IPS-NIHi7 (cell line): ENCODE measurements at regions not wholly inside any gene's neighbourhood (a gene's known extent, or its start where the extent isn't known, plus 50 kb on each side); places are given as distances from the start of the nearest gene placed in this dataset.

Experiments used
- DNase-seq: peaks from one replicate; pipeline ENCODE4 v3.0.0; 2012; ENCODE audit warnings: mixed read lengths; ENCODE audit errors: extremely low spot score

DNA sequence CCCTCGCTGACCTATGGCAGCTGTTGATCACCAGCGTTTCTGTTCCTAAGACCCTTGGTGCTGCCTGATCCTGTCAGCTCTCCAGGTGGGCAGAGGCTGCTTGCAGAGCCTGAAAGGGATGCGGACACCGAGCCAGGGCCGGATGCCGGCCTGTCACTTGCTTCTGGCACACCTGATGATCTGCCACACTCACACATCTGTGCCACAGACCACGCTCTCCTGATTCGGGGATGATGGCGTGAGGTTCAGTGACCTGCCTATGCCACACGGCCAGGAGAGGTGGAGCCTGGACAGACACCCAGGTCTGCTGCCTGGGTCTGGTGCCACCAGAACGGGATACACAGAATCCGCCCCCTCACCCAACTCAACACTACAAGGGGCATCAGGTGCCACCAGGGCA, 129.4 kb upstream of the GLI2 start:
- DNase-seq: no peak

DNA sequence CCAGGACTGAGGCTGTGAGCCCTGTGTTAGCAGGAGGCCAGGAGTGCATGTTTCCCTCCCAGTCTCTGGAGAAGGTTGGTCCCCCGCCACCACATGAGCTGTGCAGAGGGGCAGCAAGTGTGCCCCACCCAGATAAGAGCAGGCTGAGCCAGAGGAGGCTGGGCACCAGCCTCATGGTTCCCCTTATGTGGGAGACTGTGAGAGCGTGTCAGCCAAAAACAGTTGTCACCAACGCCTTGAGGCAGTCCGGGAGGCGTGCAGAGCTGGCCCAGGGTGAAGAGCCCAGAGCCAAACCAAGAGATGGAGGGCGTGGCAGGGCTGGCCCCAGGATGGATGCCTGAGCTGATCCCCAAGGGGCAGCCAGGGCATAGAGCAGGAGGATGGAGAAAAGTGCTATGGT, 128.7 kb upstream of the GLI2 start:
- no peak for DNase-seq

DNA sequence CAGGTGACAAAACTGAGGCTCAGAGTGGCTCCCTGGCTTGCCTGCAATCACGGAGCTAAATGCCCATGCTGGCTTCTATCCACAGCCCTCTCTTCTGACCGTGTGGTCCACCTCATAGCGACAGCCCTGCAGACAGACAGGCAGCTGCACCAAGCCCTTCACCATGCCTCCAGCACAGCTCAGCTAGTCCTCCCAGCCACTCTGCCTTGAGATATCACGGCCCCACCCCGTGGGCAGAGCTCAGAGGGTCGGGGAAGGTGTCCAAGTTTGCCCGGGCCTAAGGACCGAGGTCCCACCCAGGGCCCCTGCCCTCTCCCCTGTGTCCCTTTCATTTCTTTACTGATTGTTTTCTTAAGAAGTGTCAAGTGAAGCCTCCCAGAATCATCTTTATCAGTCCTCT, 128.2 kb upstream of the GLI2 start:
- no peak for DNase-seq

DNA sequence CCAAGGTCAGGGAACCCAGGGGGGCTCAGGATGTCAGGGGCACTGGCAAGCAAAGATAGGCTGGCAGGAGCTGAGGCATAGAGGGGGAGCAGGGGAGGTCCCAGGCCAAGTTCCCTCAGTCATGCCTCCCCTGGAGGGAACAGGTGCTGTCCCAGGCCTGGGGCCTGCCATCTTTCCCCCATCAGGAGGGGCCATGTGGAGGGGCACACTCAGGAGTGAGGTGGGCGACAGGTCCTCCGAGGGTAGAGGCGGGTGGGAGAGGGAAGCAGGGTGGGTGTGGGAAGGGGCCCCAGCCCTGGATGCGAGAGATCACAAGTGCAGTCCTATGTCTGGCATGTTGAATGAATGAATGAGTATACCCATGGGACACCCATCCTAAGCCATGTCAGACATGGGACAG, 127.7 kb upstream of the GLI2 start:
- DNase-seq: no peak

DNA sequence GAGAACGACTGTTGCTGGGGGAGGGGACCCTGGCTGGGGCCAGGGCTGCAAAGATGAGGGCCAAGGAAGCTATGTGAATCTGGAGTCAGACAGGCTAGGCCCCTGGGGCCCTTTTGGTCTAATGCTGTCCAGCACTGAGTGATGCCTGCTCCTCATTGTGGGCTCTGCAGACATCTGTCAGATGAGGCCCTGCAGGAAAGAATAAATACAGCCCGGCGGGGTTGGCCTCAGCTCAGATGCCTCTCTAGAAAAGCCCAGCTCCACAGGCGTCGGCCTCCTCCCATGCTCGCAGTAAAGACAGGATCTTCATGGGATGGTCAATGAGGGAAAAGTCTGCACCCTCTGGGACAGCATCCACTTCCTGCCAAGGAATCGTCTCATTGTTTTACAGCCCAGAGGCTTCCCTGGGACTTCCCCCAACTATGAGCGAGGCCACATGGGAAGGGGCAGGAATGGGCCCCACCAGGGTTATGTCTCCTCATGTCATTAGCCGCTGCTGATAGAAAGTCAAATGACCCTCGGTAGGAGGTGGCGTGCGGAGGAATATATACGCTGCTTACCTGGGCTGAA, 125.8 kb upstream of the GLI2 start:
- DNase-seq: no peak

DNA sequence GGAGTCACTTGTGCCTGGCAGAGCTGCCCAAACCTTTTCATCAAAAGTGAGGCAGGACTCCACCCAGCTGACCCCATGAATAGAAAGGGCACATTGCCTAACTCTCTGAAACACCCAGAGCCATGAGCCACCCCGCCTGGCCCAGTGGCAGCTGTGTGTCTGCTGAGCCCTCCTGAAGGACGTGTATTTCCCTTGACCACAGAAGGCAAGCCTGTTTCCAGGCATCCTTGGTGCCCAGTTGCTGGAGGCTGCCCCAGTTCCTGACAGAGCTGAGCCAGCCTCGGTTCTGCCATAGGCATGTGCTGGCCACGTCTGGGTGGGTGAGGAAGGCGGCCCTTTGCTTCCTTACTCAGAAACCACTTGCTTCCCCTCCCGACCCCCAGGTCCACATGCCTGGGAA, 124.7 kb upstream of the GLI2 start:
- DNase-seq: no peak

DNA sequence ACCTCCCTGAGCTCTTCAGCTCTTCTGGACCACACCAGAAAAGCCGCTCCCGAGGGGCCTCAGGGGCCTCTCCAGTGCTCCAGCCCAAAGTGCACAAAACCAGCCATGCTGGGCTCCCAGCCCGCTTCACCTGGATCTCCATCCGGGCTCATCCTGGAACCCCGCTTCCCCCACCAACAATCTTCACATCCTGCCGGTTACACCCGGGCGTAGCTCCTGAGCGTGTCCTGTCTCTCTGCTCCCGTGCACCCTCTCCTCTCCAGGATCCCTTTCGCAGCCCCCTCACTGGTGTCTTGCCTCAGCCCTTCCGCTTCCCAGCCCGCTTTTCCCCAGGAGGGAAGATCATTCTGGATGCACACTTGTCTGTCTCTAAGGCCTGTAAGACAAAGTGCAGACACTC, 123.7 kb upstream of the GLI2 start:
- no peak for DNase-seq

DNA sequence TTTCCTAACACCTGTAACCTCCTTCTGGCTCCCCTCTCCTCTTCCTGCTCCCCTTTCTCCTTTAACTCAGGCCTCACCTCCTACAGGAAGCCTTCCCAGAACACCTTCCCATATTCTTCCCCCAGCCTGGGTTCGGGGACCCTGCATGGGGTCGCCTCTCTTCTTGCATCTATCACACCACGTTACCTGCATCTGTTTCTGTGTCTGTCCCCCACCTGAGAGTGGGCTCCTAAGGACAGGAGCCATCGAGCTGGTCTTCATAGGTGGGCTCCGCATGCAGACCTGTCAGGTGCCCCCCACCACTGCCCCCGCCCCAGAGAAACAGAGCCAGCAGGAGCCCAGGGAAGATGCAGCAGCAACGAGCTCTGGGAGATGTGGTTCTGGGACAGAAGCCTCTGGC, 123.2 kb upstream of the GLI2 start:
- DNase-seq: no peak

DNA sequence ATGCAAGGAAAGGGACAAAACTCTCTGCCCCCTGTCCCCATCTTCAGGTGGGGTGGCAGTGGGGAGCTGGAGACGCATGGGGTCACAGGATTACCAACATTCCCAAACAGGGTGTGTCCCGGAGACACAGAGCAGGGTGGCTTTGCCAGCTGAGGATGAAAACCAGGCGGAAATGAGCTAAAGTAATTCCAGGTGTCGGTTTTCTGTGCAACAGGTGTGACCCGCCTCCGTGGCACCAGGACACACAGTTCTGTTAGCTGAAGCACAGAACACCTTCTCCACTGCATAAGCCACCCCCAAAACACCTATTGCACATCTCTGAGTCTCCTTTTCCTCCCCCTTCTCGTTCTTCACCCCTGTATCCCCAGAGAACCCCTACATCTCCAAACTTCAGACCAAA, 122.7 kb upstream of the GLI2 start:
- no peak for DNase-seq

DNA sequence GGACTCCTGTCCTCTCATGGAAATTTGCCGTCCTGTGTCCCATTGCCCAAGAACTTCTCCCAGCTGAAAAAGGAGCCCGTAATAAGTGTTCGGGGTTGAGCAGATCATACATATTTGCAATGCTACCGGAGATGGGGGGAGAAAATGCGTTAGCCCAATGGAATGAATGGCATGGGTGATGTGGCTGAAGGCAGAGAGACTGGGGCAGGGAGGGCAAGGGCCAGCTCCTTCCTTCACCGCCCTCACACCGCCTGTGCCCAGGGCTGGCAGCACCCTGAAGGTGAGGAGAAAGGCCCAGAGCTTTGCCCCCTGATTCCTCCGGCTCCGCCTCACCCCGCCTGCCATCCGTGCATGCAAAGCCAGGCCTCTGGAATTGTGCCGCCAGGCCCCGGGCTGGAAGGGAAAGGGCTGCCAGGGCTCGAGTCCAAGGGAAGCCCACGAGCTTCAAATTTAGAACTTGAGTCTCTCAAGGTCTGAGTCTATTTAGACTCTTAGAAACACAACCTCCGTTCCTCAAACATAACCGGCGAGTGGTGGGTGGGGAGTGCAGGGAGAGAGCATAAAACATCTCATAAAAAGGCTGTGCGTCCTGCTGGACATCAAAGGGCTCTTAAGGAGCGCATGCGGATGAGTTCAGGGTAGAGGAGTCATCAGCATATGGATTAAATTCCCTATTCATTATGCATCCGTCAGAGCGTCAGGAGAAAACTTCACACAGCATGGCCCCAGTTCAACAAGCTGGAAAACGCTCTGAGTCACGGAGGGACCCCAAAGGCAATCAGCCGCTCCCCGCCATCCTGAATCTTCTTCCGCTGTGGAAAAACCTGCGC, 121.7 kb upstream of the GLI2 start:
- no peak for DNase-seq

DNA sequence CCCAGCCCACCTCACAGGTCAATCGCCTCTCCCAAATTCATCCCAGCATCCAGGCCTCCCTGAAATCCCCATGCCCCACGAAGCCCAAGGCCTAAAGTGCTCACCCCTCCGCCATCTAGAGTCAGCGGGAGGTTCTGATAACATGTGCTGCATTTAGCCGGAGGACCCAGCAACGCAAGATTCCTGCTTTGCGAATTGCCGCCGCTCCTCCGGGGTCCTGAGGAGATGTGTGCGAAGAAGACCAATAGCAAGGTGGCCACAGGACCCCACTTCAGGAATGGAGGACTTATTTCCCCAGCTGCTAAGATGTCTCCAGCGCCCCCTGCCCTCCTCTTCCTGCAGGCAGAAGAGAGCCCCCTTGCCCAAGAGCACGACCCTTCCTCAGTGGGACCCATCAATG, 120.8 kb upstream of the GLI2 start:
- no peak for DNase-seq

DNA sequence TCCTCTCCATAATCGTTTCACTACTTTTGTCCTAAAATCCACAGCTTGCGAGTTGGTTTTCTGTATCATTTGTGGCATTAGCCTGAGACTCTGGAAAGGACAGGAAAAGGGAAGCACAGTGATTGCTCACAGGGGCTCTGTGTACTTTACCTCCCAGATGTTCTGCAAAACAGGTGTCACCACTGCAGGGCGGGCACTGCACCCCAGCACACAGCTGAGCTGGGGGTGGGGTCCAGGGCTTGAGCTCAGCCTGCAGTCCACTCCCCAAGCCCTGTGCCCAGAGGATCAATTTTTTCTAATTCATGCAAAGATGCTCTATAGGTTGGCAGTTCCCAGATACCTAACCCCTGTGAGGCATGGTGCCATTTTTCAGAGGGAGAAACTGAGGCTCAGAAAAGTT, 119.4 kb upstream of the GLI2 start:
- DNase-seq: no peak

DNA sequence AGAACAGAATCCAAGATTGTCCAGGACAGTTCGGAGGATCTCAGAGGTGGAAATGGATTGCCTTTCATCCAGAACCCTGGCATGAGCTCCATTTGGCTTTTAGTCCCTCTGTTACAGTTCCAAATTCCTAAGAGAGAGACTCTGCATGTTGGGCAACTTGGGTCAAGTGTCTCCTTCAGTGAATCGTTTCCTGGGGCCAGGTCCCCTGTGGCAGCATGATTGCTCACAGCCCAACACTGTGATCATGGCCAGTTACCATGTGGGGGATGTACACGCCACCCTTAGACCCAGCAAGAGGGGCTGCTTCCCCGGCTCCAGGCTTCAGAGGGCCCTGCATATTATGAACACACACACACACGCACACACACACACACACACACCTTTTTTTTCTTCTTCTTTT, 118.6 kb upstream of the GLI2 start:
- DNase-seq: no peak

DNA sequence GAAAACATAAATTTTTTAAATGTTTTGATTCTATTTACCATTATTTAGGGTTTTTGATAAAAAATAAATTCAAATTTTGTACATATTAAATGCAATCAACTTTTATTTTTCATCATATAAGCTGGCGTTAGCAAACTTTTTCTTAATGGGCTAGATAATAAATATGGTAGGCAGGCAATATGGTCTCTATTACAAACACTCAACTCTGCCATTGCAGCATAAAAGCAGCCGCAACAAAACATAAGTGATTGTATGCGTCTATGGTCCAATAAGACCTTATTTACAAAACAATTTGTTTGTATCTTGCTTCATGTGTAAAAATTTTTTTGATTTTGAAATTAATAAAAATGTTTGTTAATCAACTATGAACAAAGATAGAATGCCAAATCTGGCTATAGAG, 116.8 kb upstream of the GLI2 start:
- DNase-seq: no peak

DNA sequence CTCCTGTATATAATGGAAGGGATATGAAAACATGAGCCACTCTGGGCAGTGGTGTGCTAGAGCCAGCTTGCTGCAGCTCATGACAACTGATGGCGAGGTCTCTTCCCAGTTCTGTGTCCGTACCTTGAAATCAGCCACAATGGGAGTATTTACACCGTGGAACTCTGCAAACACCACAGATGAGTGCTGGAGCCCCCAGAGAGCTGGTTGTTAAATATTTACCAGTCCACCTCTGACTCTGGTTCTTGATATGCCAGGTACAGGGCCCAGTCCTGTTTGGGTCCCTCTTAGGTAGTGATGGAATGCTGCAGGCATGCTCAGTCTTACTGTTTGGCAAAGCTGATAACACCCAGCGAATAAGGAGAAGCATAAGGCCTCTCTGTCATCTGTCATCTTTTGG, 116.1 kb upstream of the GLI2 start:
- DNase-seq: no peak

DNA sequence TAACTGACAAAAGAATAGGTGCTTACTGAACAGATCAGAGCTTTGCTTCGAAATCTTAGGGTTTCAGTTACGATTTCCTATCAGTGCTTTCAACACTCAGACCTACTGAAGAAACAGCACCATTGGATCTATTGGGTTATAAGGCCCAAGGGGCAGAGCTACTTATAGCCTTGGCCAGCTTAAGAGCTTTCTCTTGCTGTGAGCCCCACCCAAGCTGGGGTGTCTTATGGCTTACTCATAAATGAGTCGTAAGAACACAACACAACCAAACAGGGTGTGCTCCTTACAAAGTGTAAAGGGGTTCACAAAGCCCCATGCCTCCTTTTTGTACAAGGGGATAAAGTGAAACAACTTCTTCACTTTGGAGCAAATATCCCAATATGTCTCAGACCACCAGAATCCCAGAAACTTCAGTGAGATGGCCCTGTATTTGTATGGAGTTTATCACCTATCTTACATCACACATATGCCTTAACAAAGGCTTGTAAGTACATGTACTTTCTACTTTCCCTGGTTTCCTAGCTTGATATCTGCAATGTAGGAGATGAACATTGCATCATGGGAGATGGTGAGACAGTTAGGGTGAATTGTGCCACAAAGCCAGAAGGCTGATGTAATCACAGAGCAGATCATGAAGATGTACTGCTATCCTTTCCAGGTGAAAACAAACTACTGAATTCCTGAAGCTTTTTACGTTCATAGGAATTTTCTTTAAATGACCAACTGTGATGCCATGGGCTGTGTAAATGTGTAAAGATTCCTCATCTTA, 115.5 kb upstream of the GLI2 start:
- no peak for DNase-seq

DNA sequence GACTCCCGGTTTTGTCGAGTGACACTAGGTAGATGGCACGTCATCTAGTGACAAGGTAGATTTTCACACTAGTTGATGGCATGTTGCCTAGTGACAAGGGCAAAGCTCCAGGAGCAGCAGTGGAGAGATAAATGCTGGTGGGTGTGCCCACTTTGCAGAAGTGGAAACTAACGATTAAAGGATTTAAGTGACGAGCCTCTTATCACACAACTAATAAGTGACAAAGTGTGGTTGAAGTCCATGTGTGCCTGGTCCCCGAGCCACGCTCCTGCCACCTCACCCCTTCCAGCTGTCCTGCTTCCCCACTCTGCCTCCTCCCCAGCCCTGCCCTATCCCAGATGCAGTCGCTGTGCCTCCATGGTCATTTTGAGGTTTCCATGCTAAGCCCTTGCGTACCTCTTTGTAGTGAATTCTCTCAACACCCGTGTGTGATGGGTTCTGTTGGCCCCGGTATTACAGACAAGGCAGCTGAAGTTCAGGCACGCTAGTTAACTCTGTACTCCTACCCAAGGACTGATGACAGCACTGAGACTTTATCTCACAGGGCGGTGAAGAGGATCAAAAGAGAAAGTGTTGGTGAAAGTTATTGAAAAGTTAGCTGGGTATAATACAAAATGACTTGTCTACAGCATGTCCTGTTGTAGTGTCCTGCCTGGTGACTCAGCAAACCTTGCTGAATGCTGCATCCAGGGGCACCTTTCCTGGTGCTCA, 113.4 kb upstream of the GLI2 start:
- DNase-seq: no peak

DNA sequence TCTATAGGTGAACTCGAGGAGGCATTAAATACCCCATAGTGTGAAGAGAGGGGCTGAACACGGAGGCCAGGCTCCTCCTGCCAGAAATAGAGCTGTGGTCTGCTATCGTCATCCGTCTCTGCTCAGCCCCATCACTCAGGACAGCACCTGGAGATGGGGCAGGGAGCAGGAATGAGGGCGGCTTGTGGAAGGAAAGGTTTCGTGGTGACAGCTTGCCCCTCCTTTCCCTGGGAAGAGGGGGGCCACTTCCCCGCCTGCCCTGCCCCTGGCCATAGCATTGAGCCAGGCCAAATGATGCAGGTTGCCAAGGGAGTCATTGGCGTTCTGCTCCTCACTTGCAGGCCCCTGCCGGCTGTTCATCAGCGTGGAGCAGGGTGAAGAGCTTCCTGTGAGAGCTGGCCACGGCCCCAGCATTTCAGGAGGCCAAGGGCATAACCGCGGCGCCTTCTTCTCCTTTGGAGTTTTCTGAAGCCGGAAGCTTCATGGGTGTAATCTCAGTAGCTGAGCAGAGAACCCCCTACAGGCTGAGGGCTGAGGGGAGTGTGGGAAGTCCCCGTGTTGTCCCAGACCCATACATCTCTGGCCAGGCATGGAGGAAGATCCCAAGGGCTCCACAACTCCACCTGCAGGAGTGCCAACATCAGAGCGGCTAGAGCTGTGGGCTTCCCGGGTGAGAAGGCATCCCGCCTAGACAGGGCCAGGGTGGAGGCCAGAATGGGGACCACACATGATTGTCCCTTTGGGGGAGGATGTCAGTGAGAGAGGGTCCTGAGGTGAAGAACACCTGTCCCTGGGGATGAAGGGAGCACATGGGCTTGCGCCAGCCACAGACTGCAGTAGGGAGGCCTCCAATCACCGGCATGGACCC, 112.5 kb upstream of the GLI2 start:
- DNase-seq: no peak

DNA sequence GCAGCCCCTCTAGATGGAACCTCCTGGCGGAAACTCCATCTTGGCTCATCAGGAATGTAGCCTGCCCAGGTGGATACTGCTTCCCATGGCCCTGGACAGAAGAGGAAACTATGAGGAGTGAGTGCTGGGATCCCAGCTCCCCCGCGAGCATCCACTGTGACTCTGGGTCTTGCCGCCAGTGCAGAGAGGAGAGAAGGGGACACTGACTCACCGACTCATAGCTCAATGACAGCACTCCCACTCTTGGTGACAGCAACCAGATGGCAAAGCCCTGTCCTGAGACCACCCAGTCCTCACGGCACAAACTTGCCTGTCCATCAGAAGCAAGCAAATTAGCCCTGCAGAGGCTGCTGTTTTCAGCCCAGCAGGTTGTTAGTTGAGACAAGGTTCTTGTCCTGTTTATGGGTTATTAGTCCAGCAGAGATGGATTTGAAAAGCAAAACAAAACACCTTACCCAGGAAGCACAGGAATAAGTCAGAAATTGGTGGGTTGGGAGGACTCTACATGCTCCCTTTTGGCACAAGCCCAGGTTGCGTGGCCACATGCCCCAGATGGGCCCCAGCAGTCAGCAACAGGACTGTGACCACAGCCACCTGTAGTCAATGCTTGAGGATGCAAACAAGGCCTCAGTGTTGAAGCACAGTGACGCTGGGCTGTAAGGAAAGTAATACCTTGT, 111.5 kb upstream of the GLI2 start:
- no peak for DNase-seq

DNA sequence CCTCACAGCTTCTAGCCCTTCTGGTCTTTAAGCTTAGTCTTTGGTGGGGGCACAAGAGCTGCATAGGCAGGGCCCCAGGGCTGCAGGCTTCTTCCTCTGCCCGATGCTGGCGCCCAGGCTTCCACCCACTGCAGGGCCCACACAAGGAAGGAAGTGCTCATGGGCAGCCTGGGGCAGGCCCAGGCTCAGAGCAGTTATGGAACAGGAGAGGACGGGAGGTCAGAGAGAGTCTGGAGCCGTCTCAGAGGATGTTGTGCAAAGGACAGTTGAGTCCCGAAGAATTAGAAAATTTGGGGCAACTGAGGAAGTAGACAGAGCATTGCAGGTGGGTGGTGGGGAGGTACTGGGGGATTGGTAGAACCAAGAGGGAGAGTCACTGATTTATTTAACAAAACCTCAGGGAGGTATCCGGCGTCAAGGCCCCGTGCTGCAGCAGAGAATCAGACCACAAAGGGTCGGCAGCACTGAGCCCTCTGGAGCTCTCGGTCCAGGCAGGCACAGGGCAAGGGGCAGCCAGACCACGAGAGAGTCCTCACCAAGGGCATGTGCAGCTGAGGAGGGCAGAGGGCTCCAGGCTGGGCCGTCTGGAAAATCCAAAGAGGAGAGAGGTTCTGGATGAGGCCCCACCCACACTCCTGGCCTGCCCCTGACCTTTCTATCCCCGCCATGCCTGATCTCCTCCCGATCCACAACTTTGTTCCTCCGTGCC, 110.8 kb upstream of the GLI2 start:
- DNase-seq: no peak
